Smooth muscle cell (in vitro differentiated cells): ENCODE measurements at regions not wholly inside any gene's neighbourhood (a gene's known extent, or its start where the extent isn't known, plus 50 kb on each side); places are given as distances from the start of the nearest gene placed in this dataset.

Experiments
- DNase-seq: peaks from one replicate; lab custom pipeline; 2025; ENCODE audit not compliant: unreplicated experiment; lab: John Stamatoyannopoulos, UW
- H2AFZ ChIP-seq: fragments of 200-600 bp; sonication (generic); 2 replicates; pipeline ENCODE4 v1.6.0; 2016; ENCODE audit warnings: antibody characterized with exemption, low read depth, mild to moderate bottlenecking
- H3F3A ChIP-seq: fragments of 200-600 bp; sonication (generic); 2 replicates; pipeline ENCODE4 v1.6.0; 2017; ENCODE audit warnings: antibody characterized with exemption, low read depth
- H3K27ac ChIP-seq: fragments of 200-600 bp; sonication (generic); 2 replicates; pipeline ENCODE4 v1.5.1; 2016; ENCODE audit warnings: low read depth, mild to moderate bottlenecking
- H3K27me3 ChIP-seq: fragments of 200-600 bp; sonication (generic); 2 replicates; pipeline ENCODE4 v1.6.1; 2016; ENCODE audit warnings: low read depth, mild to moderate bottlenecking
- H3K36me3 ChIP-seq: fragments of 200-600 bp; sonication (generic); 2 replicates; pipeline ENCODE4 v1.5.1; 2016; ENCODE audit warnings: low read depth
- H3K4me1 ChIP-seq: fragments of 200-600 bp; sonication (generic); 2 replicates; pipeline ENCODE4 v1.5.1; 2016; ENCODE audit warnings: low read depth
- H3K4me2 ChIP-seq: fragments of 200-600 bp; sonication (generic); 2 replicates; pipeline ENCODE4 v1.6.0; 2016; ENCODE audit warnings: mild to moderate bottlenecking
- H3K4me3 ChIP-seq: fragments of 200-600 bp; sonication (generic); 2 replicates; pipeline ENCODE4 v1.5.1; 2016; ENCODE audit warnings: mild to moderate bottlenecking
- H3K79me2 ChIP-seq: fragments of 200-600 bp; sonication (generic); 2 replicates; pipeline ENCODE4 v1.6.0; 2016; ENCODE audit warnings: low read depth, mild to moderate bottlenecking
- H3K9ac ChIP-seq: fragments of 200-600 bp; sonication (generic); 2 replicates; pipeline ENCODE4 v1.6.0; 2016; ENCODE audit warnings: low read depth
- H3K9me3 ChIP-seq: fragments of 200-600 bp; sonication (generic); replicated peaks from 2 replicates; pipeline ENCODE4 v1.5.1; 2016; ENCODE audit warnings: low read depth
- H4K20me1 ChIP-seq: fragments of 200-600 bp; sonication (generic); 2 replicates; pipeline ENCODE4 v1.6.0; 2016; ENCODE audit warnings: low read depth
- CTCF ChIP-seq: fragments of 200-600 bp; sonication (generic); IDR thresholded peaks from 2 replicates; pipeline ENCODE4 v1.5.1; 2017; ENCODE audit warnings: borderline replicate concordance, mild to moderate bottlenecking, antibody characterized with exemption; ENCODE audit not compliant: insufficient read depth, poor library complexity, severe bottlenecking
- WGBS: methylation state at CpG from one replicate; pipeline ENCODE4 v1.1.7; 2016; ENCODE audit warnings: low lambda C conversion rate; 5-methylcytosine and 5-hydroxymethylcytosine counted together

GRCh38 chr6:104306211-104306610 lies 553.5 kb downstream of the HACE1 start:
- H3K79me2 ChIP-seq, result no peaks in the 10 kb centered on the region
- DNase-seq, result no peak
- H3F3A ChIP-seq, result no peaks in the 10 kb centered on the region
- no peak overlapping the region for H3K27ac ChIP-seq
- H3K9ac ChIP-seq, result no peak overlapping the region
- H2AFZ ChIP-seq, result no peak overlapping the region
- no peak overlapping the region for H3K4me2 ChIP-seq
- H3K36me3 ChIP-seq, result no peaks in the 10 kb centered on the region
- H3K27me3 ChIP-seq, result no peaks in the 10 kb centered on the region
- no peak for TF ChIP-seq CTCF
- H4K20me1 ChIP-seq, result no peaks in the 10 kb centered on the region
- WGBS, result 95% methylated on average over 2 of the region's 2 CpGs
- no peaks in the 10 kb centered on the region for H3K9me3 ChIP-seq
- no peak overlapping the region for H3K4me3 ChIP-seq
- H3K4me1 ChIP-seq, result no peaks in the 10 kb centered on the region

- TF ChIP-seq CTCF, result no peak
- WGBS, result 98% methylated on average over 5 of the region's 5 CpGs
- no peak overlapping the region for H3K4me3 ChIP-seq
- no peak overlapping the region for H2AFZ ChIP-seq
- no peak overlapping the region for H3K4me2 ChIP-seq
- no peak overlapping the region for H3K27ac ChIP-seq
- H3K27me3 ChIP-seq, result no peaks in the 10 kb centered on the region
- H4K20me1 ChIP-seq, result no peaks in the 10 kb centered on the region
- no peaks in the 10 kb centered on the region for H3K36me3 ChIP-seq
- no peaks in the 10 kb centered on the region for H3F3A ChIP-seq
- no peaks in the 10 kb centered on the region for H3K9me3 ChIP-seq
- H3K4me1 ChIP-seq, result no peaks in the 10 kb centered on the region
- H3K9ac ChIP-seq, result no peak overlapping the region
- H3K79me2 ChIP-seq, result no peaks in the 10 kb centered on the region
- no peak for DNase-seq
Observed at GRCh38 chr6:104305206-104305605, 554.5 kb downstream of the HACE1 start.

GRCh38 chr6:104301951-104302350 lies 557.8 kb downstream of the HACE1 start:
- no peak for DNase-seq
- Histone ChIP-seq H3K79me2 (no peaks in the 10 kb centered on the region), H2AFZ (no peak overlapping the region), H3K4me2 (no peak overlapping the region), H3F3A (no peaks in the 10 kb centered on the region), H3K4me3 (no peak overlapping the region), H3K27ac (no peak overlapping the region), H3K4me1 (no peaks in the 10 kb centered on the region), H3K9me3 (no peaks in the 10 kb centered on the region), H4K20me1 (no peaks in the 10 kb centered on the region), H3K9ac (no peak overlapping the region), H3K27me3 (no peaks in the 10 kb centered on the region), H3K36me3 (no peaks in the 10 kb centered on the region)
- no peak for TF ChIP-seq CTCF
- WGBS, result 89% methylated on average over 10 of the region's 10 CpGs

- Histone ChIP-seq H3K27me3 (no peaks in the 10 kb centered on the region), H3F3A (no peaks in the 10 kb centered on the region), H4K20me1 (no peaks in the 10 kb centered on the region), H3K4me2 (no peak overlapping the region), H3K4me3 (no peak overlapping the region), H2AFZ (no peak overlapping the region), H3K27ac (no peak overlapping the region), H3K9me3 (no peaks in the 10 kb centered on the region), H3K36me3 (no peaks in the 10 kb centered on the region), H3K4me1 (no peaks in the 10 kb centered on the region), H3K79me2 (no peaks in the 10 kb centered on the region), H3K9ac (no peak overlapping the region)
- no peak for DNase-seq
- TF ChIP-seq CTCF, result no peak
- 86% methylated on average over 1 of the region's 1 CpG for WGBS
Observed at GRCh38 chr6:104286641-104287040, 573.1 kb downstream of the HACE1 start.
